ENCODE measurements at regions not wholly inside any gene's neighbourhood (a gene's known extent, or its start where the extent isn't known, plus 50 kb on each side); places are given as distances from the start of the nearest gene placed in this dataset.
"Not testable (repeated sequence)": the region's sequence is repeated elsewhere in the genome, so short reads cannot be mapped to it uniquely, and the experiment has no call there.

DNA sequence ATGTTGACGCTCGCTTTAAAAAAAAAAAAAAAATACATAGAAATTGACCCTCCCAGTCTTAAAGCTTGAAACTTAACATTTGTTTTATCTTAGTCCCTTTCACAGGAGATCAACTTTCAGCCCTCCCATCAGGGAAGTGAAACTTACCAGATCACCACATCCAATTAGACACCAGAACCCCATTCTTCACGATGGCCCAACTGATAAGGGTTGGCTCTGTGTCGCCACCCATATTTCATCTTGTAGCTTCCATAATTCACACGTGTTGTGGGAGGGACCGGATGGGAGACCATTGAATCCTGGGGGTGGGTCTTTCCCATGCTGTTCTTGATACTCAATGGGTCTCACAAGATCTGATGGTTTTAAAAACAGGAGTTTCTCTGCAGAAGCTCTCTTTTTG lies 629.4 kb upstream of the KCND2 start:
- POLR2A ChIA-PET, result no interaction called here
- TF ChIP-seq, protein P1, sequence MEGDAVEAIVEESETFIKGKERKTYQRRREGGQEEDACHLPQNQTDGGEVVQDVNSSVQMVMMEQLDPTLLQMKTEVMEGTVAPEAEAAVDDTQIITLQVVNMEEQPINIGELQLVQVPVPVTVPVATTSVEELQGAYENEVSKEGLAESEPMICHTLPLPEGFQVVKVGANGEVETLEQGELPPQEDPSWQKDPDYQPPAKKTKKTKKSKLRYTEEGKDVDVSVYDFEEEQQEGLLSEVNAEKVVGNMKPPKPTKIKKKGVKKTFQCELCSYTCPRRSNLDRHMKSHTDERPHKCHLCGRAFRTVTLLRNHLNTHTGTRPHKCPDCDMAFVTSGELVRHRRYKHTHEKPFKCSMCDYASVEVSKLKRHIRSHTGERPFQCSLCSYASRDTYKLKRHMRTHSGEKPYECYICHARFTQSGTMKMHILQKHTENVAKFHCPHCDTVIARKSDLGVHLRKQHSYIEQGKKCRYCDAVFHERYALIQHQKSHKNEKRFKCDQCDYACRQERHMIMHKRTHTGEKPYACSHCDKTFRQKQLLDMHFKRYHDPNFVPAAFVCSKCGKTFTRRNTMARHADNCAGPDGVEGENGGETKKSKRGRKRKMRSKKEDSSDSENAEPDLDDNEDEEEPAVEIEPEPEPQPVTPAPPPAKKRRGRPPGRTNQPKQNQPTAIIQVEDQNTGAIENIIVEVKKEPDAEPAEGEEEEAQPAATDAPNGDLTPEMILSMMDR (IDR thresholded peaks at IDR 0.05; ENCODE audit: low read depth, low read length), result no peak

DNA sequence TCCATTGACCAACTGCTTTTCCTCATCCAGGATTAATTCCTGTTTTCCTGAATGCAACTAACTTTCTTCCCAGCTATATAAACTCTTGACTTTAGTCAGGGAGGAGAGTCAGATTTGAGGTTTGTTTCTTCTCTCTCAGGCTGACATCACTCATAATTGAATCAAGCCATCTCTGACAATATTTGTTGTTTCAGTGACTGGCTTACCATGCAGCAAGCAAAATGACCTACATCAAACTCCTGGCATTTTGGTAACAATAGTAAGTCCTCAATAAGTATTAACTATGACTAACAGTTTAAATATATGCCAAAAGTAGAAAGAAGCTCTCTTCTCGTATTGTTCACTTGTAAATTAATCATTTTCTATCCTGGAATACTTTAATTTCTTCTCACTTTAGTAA lies 625.7 kb upstream of the KCND2 start:
- no peaks in the 10 kb centered on the region for H3K27me3 ChIP-seq (ENCODE audit: control insufficient read depth, insufficient read depth, low read length)
- POLR2A ChIA-PET, result no interaction called here
- H3K27ac ChIP-seq (ENCODE audit: low read depth, low read length), result no peak overlapping the region
- no peaks in the 10 kb centered on the region for H3K9me3 ChIP-seq (ENCODE audit: control insufficient read depth, insufficient read depth, low read length)
- no peak for DNase-seq (ENCODE audit: low read depth, low spot score)
- no peak overlapping the region for H3K4me3 ChIP-seq (ENCODE audit: low read depth, low read length)
- TF ChIP-seq, protein P1 (IDR thresholded peaks at IDR 0.05; ENCODE audit: low read depth, low read length), result no peak
- CTCF ChIA-PET, result no interaction called here

More for the DNA sequence above, 629.4 kb upstream of the KCND2 start:
- CTCF ChIA-PET, result no interaction called here
- Histone ChIP-seq H3K4me3 (ENCODE audit: low read depth, low read length) (no peak overlapping the region), H3K27me3 (ENCODE audit: control insufficient read depth, insufficient read depth, low read length) (no peaks in the 10 kb centered on the region), H3K27ac (ENCODE audit: low read depth, low read length) (no peak overlapping the region), H3K9me3 (ENCODE audit: control insufficient read depth, insufficient read depth, low read length) (no peaks in the 10 kb centered on the region)
- no peak for DNase-seq (ENCODE audit: low read depth, low spot score)

DNA sequence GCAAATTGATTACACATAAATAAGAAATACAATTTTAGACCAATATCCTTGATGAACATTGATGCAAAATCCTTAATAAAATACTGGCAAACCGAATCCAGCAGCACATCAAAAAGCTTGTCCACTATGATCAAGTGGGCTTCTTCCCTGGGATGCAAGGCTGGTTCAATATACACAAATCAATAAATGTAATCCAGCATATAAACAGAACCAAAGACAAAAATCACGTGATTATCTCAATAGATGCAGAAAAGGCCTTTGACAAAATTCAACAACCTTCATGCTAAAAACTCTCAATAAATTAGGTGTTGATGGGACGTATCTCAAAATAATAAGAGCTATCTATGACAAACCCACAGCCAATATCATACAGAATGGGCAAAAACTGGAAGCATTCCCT lies 624.2 kb upstream of the KCND2 start:
- CTCF ChIA-PET; H3K9me3 ChIP-seq (ENCODE audit: control insufficient read depth, insufficient read depth, low read length); H3K27ac ChIP-seq (ENCODE audit: low read depth, low read length); POLR2A ChIA-PET; H3K4me3 ChIP-seq (ENCODE audit: low read depth, low read length); DNase-seq (ENCODE audit: low read depth, low spot score); H3K27me3 ChIP-seq (ENCODE audit: control insufficient read depth, insufficient read depth, low read length): not testable (repeated sequence)

DNA sequence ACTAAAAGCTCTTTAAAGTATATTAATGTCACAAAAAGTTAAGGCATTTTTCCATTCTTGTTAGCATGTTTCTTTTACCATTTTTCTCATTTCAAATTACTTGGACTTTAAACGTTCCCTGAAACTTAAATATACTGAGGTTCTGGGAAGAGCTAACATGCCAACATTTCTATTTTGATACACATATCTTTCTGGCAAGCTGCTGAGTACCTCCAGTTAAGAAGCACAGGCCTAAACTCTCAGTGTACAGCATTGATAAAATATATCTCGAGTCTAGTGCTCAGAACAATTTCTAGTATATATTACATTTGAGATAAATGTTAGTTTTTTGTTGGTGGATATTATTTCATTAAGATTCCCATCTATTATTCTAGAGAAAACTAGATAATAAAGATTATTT lies 612.9 kb upstream of the KCND2 start:
- Histone ChIP-seq H3K4me3 (ENCODE audit: low read depth, low read length) (no peak overlapping the region), H3K9me3 (ENCODE audit: control insufficient read depth, insufficient read depth, low read length) (no peaks in the 10 kb centered on the region), H3K27me3 (ENCODE audit: control insufficient read depth, insufficient read depth, low read length) (no peaks in the 10 kb centered on the region), H3K27ac (ENCODE audit: low read depth, low read length) (no peak overlapping the region)
- TF ChIP-seq, protein P1 (IDR thresholded peaks at IDR 0.05; ENCODE audit: low read depth, low read length), result no peak
- DNase-seq (ENCODE audit: low read depth, low spot score), result no peak
- CTCF ChIA-PET, result no interaction called here
- POLR2A ChIA-PET, result no interaction called here

DNA sequence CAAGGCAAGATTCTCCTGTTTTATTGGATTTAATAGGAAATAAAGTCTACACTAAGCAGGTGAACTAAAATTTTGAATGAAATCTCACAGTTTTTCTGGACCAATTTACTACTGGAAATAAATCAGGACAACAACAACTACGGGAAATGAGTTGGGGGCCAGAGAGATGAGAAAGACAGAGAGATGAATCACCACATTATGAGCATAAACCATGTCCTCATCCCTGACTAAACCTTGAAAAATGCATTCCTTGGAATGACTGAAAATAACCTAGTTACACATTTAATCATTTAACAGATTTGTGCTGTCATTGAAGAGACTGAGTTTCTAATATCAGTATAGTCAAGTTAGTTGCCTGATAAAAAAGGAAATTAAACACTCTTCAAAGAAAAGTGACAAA lies 608.4 kb upstream of the KCND2 start:
- Histone ChIP-seq H3K9me3 (ENCODE audit: control insufficient read depth, insufficient read depth, low read length) (no peaks in the 10 kb centered on the region), H3K4me3 (ENCODE audit: low read depth, low read length) (no peak overlapping the region), H3K27me3 (ENCODE audit: control insufficient read depth, insufficient read depth, low read length) (no peaks in the 10 kb centered on the region), H3K27ac (ENCODE audit: low read depth, low read length) (no peak overlapping the region)
- TF ChIP-seq, protein P1 (IDR thresholded peaks at IDR 0.05; ENCODE audit: low read depth, low read length), result no peak
- POLR2A ChIA-PET, result no interaction called here
- CTCF ChIA-PET, result no interaction called here
- DNase-seq (ENCODE audit: low read depth, low spot score), result peak; percentile 20

DNA sequence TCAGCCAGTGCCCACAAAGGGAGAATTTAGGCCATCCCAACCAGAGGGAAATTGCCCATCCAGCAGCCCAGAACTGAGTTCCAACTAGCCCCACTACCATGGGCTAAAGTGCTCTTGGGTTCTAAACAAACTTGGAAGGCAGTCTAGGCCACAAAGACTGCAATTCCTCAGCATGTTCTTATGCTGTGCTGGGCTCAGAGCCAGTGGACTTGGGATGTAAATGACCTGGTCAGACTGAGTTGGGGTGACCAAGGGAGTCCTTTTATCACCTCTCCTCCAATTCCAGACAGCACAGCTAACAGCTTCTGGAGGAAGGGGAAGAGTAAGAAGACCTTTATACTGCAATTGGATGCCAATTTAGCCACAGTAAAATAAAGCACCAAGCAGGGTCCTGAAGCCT lies 607.2 kb upstream of the KCND2 start:
- DNase-seq (ENCODE audit: low read depth, low spot score), result no peak
- CTCF ChIA-PET, result no interaction called here
- POLR2A ChIA-PET, result no interaction called here
- Histone ChIP-seq H3K27me3 (ENCODE audit: control insufficient read depth, insufficient read depth, low read length) (no peaks in the 10 kb centered on the region), H3K9me3 (ENCODE audit: control insufficient read depth, insufficient read depth, low read length) (no peaks in the 10 kb centered on the region), H3K27ac (ENCODE audit: low read depth, low read length) (no peak overlapping the region), H3K4me3 (ENCODE audit: low read depth, low read length) (no peak overlapping the region)
- TF ChIP-seq, protein P1 (IDR thresholded peaks at IDR 0.05; ENCODE audit: low read depth, low read length), result no peak

Measured in AG04450 (cell line).